CMK (cell line): ENCODE measurements at regions not wholly inside any gene's neighbourhood (a gene's known extent, or its start where the extent isn't known, plus 50 kb on each side); places are given as distances from the start of the nearest gene placed in this dataset.
"Not testable (repeated sequence)": the region's sequence is repeated elsewhere in the genome, so short reads cannot be mapped to it uniquely, and the experiment has no call there.

Experiments
- DNase-seq: peaks from one replicate; pipeline ENCODE4 v3.0.0-alpha.2; 2010; ENCODE audit warnings: low read depth

GRCh38 chr4:15163284-15163645 is 161.0 kb downstream of the CPEB2 start:
- DNase-seq = no peak

GRCh38 chr4:15164571-15164970 is 162.3 kb downstream of the CPEB2 start:
- DNase-seq = no peak

GRCh38 chr4:15167743-15168142 is 165.5 kb downstream of the CPEB2 start:
- DNase-seq = no peak

GRCh38 chr4:15168759-15169158 is 166.5 kb downstream of the CPEB2 start:
- DNase-seq = no peak

- no peak for DNase-seq
Observed at GRCh38 chr4:15171725-15172124, 169.4 kb downstream of the CPEB2 start.

GRCh38 chr4:15173251-15173650 is 171.0 kb downstream of the CPEB2 start:
- no peak for DNase-seq

GRCh38 chr4:15174168-15174567 is 171.9 kb downstream of the CPEB2 start:
- not testable (repeated sequence) for DNase-seq

GRCh38 chr4:15179842-15180241 is 177.6 kb downstream of the CPEB2 start:
- not testable (repeated sequence) for DNase-seq

GRCh38 chr4:15182600-15183220 is 180.4 kb downstream of the CPEB2 start:
- no peak for DNase-seq

GRCh38 chr4:15186149-15186548 is 183.9 kb downstream of the CPEB2 start:
- DNase-seq = no peak

GRCh38 chr4:15186806-15187205 is 184.5 kb downstream of the CPEB2 start:
- DNase-seq = no peak

GRCh38 chr4:15188605-15189539 is 186.6 kb downstream of the CPEB2 start:
- no peak for DNase-seq

- DNase-seq = no peak
Observed at GRCh38 chr4:15194520-15194919, 192.2 kb downstream of the CPEB2 start.

- no peak for DNase-seq
Observed at GRCh38 chr4:15197005-15197404, 194.7 kb downstream of the CPEB2 start.

GRCh38 chr4:15198070-15198727 is 195.9 kb downstream of the CPEB2 start:
- DNase-seq = no peak

- no peak for DNase-seq
Observed at GRCh38 chr4:15201782-15202181, 199.5 kb downstream of the CPEB2 start.

GRCh38 chr4:15202481-15202880 is 200.2 kb downstream of the CPEB2 start:
- DNase-seq = no peak

GRCh38 chr4:15206526-15206925 is 204.2 kb downstream of the CPEB2 start:
- not testable (repeated sequence) for DNase-seq

GRCh38 chr4:15213302-15213970 is 211.2 kb downstream of the CPEB2 start:
- no peak for DNase-seq

- no peak for DNase-seq
Observed at GRCh38 chr4:15215109-15215508, 212.7 kb upstream of the C1QTNF7 start.

GRCh38 chr4:15226203-15226602 is 201.6 kb upstream of the C1QTNF7 start:
- no peak for DNase-seq
